KMS-11 (cell line): ENCODE measurements at regions not wholly inside any gene's neighbourhood (a gene's known extent, or its start where the extent isn't known, plus 50 kb on each side); places are given as distances from the start of the nearest gene placed in this dataset.

Experiments used
- H2AFZ ChIP-seq: fragments of 200-600 bp; sonication (generic); 2 replicates; pipeline ENCODE4 v1.6.1; 2016; ENCODE audit warnings: antibody characterized with exemption, mixed run types, low read depth
- H3K27ac ChIP-seq: fragments of 200-600 bp; sonication (generic); 2 replicates; pipeline ENCODE4 v1.6.1; 2016; ENCODE audit warnings: mild to moderate bottlenecking, mixed run types
- H3K27me3 ChIP-seq: fragments of 200-600 bp; sonication (generic); 2 replicates; pipeline ENCODE4 v1.6.1; 2017; ENCODE audit warnings: mild to moderate bottlenecking, low read depth, mixed run types, moderate library complexity; ENCODE audit not compliant: insufficient read depth
- H3K36me3 ChIP-seq: fragments of 200-600 bp; sonication (generic); 2 replicates; pipeline ENCODE4 v1.6.1; 2017; ENCODE audit warnings: mild to moderate bottlenecking, mixed run types; ENCODE audit not compliant: insufficient read depth
- H3K4me1 ChIP-seq: fragments of 200-600 bp; sonication (generic); 2 replicates; pipeline ENCODE4 v1.6.1; 2016; ENCODE audit warnings: mild to moderate bottlenecking, low read depth, mixed run types; ENCODE audit not compliant: poor library complexity, severe bottlenecking
- H3K4me2 ChIP-seq: fragments of 200-600 bp; sonication (generic); 2 replicates; pipeline ENCODE4 v1.7.0; 2016; ENCODE audit warnings: mild to moderate bottlenecking, mixed run types
- H3K4me3 ChIP-seq: fragments of 200-600 bp; sonication (generic); IDR thresholded peaks from 2 replicates; pipeline ENCODE4 v1.6.1; 2017; ENCODE audit warnings: low read depth, low read length, mixed read lengths; ENCODE audit not compliant: insufficient read depth
- H3K79me2 ChIP-seq: fragments of 200-600 bp; sonication (generic); 2 replicates; pipeline ENCODE4 v1.6.1; 2016; ENCODE audit warnings: low read depth, mixed run types; ENCODE audit not compliant: insufficient read depth
- H3K9ac ChIP-seq: fragments of 200-600 bp; sonication (generic); 2 replicates; pipeline ENCODE4 v1.6.1; 2016; ENCODE audit warnings: mild to moderate bottlenecking, mixed run types
- H4K20me1 ChIP-seq: fragments of 200-600 bp; sonication (generic); 2 replicates; pipeline ENCODE4 v1.6.1; 2016; ENCODE audit warnings: mild to moderate bottlenecking, mixed run types; ENCODE audit not compliant: insufficient read depth
- TF ChIP-seq, protein P1 (sequence below): fragments of 200-600 bp; sonication (generic); conservative IDR thresholded peaks from 2 replicates; pipeline ENCODE4 v1.6.1; 2017; ENCODE audit warnings: low read depth, mild to moderate bottlenecking, antibody characterized with exemption, low read length, moderate library complexity, mixed read lengths

DNA sequence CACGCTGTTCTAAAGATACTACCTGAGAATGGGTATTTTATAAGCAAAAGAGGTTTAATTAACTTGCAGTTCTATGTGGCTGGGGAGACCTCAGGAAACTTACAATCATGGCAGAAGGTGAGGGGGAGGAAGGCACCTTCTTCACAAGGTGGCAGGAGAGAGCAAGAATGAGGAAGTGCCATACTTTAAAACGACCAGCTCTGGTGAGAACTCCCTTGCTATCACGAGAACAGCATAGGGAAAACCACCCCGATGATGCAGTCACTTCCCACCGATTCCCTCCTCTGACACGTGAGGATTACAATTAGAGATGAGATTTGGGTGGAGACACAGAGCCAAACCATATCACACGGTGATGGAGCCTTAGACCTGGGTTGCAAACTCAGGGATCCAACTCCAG is 317.5 kb upstream of the EEF2KMT start:
- H3K4me1 ChIP-seq, result no peaks in the 10 kb centered on the region
- no peaks in the 10 kb centered on the region for H3K79me2 ChIP-seq
- H3K9ac ChIP-seq, result no peak overlapping the region
- H3K27me3 ChIP-seq, result no peaks in the 10 kb centered on the region
- no peaks in the 10 kb centered on the region for H4K20me1 ChIP-seq
- H3K27ac ChIP-seq, result no peak overlapping the region
- H3K4me2 ChIP-seq, result no peak overlapping the region
- TF ChIP-seq, protein P1, sequence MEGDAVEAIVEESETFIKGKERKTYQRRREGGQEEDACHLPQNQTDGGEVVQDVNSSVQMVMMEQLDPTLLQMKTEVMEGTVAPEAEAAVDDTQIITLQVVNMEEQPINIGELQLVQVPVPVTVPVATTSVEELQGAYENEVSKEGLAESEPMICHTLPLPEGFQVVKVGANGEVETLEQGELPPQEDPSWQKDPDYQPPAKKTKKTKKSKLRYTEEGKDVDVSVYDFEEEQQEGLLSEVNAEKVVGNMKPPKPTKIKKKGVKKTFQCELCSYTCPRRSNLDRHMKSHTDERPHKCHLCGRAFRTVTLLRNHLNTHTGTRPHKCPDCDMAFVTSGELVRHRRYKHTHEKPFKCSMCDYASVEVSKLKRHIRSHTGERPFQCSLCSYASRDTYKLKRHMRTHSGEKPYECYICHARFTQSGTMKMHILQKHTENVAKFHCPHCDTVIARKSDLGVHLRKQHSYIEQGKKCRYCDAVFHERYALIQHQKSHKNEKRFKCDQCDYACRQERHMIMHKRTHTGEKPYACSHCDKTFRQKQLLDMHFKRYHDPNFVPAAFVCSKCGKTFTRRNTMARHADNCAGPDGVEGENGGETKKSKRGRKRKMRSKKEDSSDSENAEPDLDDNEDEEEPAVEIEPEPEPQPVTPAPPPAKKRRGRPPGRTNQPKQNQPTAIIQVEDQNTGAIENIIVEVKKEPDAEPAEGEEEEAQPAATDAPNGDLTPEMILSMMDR, result no peak
- H3K36me3 ChIP-seq, result no peaks in the 10 kb centered on the region
- no peak overlapping the region for H3K4me3 ChIP-seq
- H2AFZ ChIP-seq, result no peak overlapping the region

DNA sequence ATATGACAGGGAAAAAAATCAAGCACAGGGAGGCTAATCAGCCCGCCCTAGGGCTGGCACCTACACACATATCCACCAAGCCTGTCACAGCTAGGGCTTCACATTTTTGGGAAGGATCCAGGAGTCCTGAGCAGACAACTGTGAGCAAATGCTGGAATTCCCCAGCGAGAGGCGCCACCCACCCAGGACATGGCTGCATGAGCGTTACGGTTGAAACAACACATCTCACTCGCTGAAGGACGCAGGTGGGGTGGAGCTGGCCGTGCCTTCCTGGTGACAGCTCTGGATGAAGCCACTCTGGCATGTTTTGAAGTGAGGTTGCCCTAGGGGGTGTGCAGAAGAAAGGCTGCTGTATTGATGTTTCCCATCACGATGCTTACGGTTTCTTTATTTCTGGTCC is 315.1 kb upstream of the EEF2KMT start:
- Histone ChIP-seq H3K27me3 (no peaks in the 10 kb centered on the region), H3K4me2 (no peak overlapping the region), H4K20me1 (no peaks in the 10 kb centered on the region), H2AFZ (no peak overlapping the region), H3K4me3 (no peak overlapping the region), H3K9ac (no peak overlapping the region), H3K79me2 (no peaks in the 10 kb centered on the region), H3K27ac (no peak overlapping the region), H3K4me1 (no peaks in the 10 kb centered on the region), H3K36me3 (no peaks in the 10 kb centered on the region)
- TF ChIP-seq, protein P1, result no peak

DNA sequence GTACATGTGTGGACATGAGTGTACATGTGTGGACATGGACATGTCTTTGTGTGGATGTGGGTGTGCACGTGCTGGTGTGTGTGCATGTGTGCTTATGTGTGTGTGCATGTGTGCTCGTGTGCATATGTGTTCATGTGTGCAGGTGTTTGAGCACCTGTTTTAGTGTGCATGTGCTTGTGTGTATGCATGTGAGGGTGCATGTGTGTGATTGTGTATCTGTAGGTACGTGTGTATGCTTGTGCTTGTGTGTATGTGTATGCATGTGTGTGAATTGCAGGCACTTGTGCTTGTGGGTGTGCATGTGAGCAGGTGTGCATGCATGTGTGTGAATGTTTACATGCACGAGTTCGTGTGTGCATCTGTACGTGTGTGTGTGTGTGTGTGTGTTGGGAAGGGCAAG is 300.6 kb upstream of the EEF2KMT start:
- no peak overlapping the region for H3K9ac ChIP-seq
- no peaks in the 10 kb centered on the region for H3K4me1 ChIP-seq
- H3K36me3 ChIP-seq, result no peaks in the 10 kb centered on the region
- TF ChIP-seq, protein P1, result no peak
- no peaks in the 10 kb centered on the region for H4K20me1 ChIP-seq
- H3K27ac ChIP-seq, result no peak overlapping the region
- no peak overlapping the region for H3K4me3 ChIP-seq
- no peak overlapping the region for H3K4me2 ChIP-seq
- no peaks in the 10 kb centered on the region for H3K79me2 ChIP-seq
- H3K27me3 ChIP-seq, result no peaks in the 10 kb centered on the region
- H2AFZ ChIP-seq, result no peak overlapping the region

DNA sequence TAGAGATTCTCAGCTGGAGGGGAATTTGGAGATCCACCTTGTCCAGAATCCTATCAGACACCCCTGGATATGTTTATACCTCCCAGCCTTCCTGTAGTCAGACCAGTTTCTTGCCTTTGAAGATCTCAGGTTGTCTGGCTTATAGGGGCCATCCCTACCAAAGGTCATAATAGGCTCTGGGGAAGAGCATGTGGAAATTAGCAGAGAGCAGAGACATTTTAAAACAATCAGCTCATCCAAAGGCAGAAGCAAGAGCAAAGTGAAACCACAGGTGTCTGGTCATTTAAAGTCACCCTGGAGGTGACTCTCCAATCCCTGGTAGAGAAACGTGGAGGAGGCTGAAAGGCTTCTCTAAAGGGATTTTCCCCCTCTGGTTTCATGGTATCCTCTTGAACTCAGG is 299.3 kb upstream of the EEF2KMT start:
- Histone ChIP-seq H3K4me3 (no peak overlapping the region), H3K27ac (no peak overlapping the region), H3K4me2 (no peak overlapping the region), H3K27me3 (no peaks in the 10 kb centered on the region), H3K79me2 (no peaks in the 10 kb centered on the region), H3K4me1 (no peaks in the 10 kb centered on the region), H3K36me3 (no peaks in the 10 kb centered on the region), H2AFZ (no peak overlapping the region), H3K9ac (no peak overlapping the region), H4K20me1 (no peaks in the 10 kb centered on the region)
- TF ChIP-seq, protein P1, result no peak

DNA sequence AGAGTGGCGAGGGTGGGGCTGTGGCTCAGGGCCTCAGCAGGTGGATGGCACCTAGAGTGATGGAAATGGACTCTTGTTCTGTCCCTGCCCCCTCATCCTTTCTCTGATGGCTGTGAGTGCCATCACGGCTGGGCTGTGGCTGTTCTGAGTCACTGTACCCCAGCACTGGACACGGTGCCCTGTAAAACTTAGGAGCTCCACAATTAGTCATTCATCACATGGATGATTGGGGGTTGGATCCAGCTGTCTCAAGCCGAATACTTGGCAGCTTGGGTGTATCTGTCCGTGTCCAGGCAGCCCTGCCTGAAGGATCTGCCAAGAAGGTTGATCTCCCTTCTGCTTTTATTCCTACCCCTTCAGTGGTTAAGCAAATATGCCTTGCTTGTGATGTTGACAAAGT is 295.5 kb upstream of the EEF2KMT start:
- Histone ChIP-seq H3K4me1 (no peaks in the 10 kb centered on the region), H3K4me3 (no peak overlapping the region), H3K4me2 (no peak overlapping the region), H3K79me2 (no peaks in the 10 kb centered on the region), H3K27ac (no peak overlapping the region), H3K27me3 (no peaks in the 10 kb centered on the region), H2AFZ (no peak overlapping the region), H4K20me1 (no peaks in the 10 kb centered on the region), H3K36me3 (no peaks in the 10 kb centered on the region), H3K9ac (no peak overlapping the region)
- TF ChIP-seq, protein P1, result no peak
